ENCODE measurements at regions not wholly inside any gene's neighbourhood (a gene's known extent, or its start where the extent isn't known, plus 50 kb on each side); places are given as distances from the start of the nearest gene placed in this dataset.

- Histone ChIP-seq H3K27me3 (no peaks in the 10 kb centered on the region), H3K36me3 (no peaks in the 10 kb centered on the region), H3K4me1 (no peaks in the 10 kb centered on the region), H3K27ac (no peak overlapping the region), H3K9me3 (no peaks in the 10 kb centered on the region), H3K4me3 (no peak overlapping the region)
- no peak for DNase-seq (ENCODE audit: low spot score in 2 of 2)
- 71% methylated on average over 4 of the region's 4 CpGs for WGBS
- TF ChIP-seq POLR2A (IDR thresholded peaks at IDR 0.05), result no peak
These were observed 181.1 kb upstream of the STXBP6 start for GRCh38 chr14:25231004-25231403.

- no peak for DNase-seq (ENCODE audit: low spot score in 2 of 2)
- Histone ChIP-seq H3K27ac (no peak overlapping the region), H3K9me3 (no peaks in the 10 kb centered on the region), H3K4me3 (no peak overlapping the region), H3K36me3 (no peaks in the 10 kb centered on the region), H3K4me1 (no peaks in the 10 kb centered on the region), H3K27me3 (no peaks in the 10 kb centered on the region)
- WGBS, result 52% methylated on average over 3 of the region's 3 CpGs
- TF ChIP-seq CTCF (IDR thresholded peaks at IDR 0.05) (no peak), POLR2AphosphoS5 (IDR thresholded peaks at IDR 0.05) (no peak), POLR2A (IDR thresholded peaks at IDR 0.05) (no peak), EP300 (IDR thresholded peaks at IDR 0.05) (no peak)
These were observed 176.3 kb upstream of the STXBP6 start for GRCh38 chr14:25226214-25226613.

- Histone ChIP-seq H3K27me3 (no peaks in the 10 kb centered on the region), H3K9me3 (no peaks in the 10 kb centered on the region), H3K4me1 (no peaks in the 10 kb centered on the region), H3K36me3 (no peaks in the 10 kb centered on the region), H3K4me3 (no peak overlapping the region), H3K27ac (no peak overlapping the region)
- DNase-seq (ENCODE audit: low spot score in 2 of 2), result no peak
- TF ChIP-seq CTCF (IDR thresholded peaks at IDR 0.05), result no peak
- no peak for TF ChIP-seq EP300 (IDR thresholded peaks at IDR 0.05)
These were observed 172.3 kb upstream of the STXBP6 start for GRCh38 chr14:25222256-25222655.

GRCh38 chr14:25220514-25220913, 170.6 kb upstream of the STXBP6 start:
- no peaks in the 10 kb centered on the region for H3K4me1 ChIP-seq
- no peaks in the 10 kb centered on the region for H3K9me3 ChIP-seq
- no peak overlapping the region for H3K27ac ChIP-seq
- H3K27me3 ChIP-seq, result no peaks in the 10 kb centered on the region
- no peak for DNase-seq (ENCODE audit: low spot score in 2 of 2)
- no peak overlapping the region for H3K4me3 ChIP-seq
- H3K36me3 ChIP-seq, result no peaks in the 10 kb centered on the region
- TF ChIP-seq EP300 (IDR thresholded peaks at IDR 0.05) (no peak), POLR2AphosphoS5 (IDR thresholded peaks at IDR 0.05) (no peak), CTCF (IDR thresholded peaks at IDR 0.05) (no peak), POLR2A (IDR thresholded peaks at IDR 0.05) (no peak)

GRCh38 chr14:25215607-25216006, 165.7 kb upstream of the STXBP6 start:
- Histone ChIP-seq H3K27me3 (no peaks in the 10 kb centered on the region), H3K36me3 (no peaks in the 10 kb centered on the region)
- no peak for TF ChIP-seq POLR2AphosphoS5 (IDR thresholded peaks at IDR 0.05)
- TF ChIP-seq POLR2A (IDR thresholded peaks at IDR 0.05), result no peak
- no peak for TF ChIP-seq CTCF (IDR thresholded peaks at IDR 0.05)
- no peak for TF ChIP-seq EP300 (IDR thresholded peaks at IDR 0.05)

GRCh38 chr14:25197885-25198284, 147.9 kb upstream of the STXBP6 start:
- Histone ChIP-seq H3K36me3 (no peaks in the 10 kb centered on the region), H3K4me3 (no peak overlapping the region), H3K4me1 (no peaks in the 10 kb centered on the region), H3K27me3 (no peaks in the 10 kb centered on the region), H3K9me3 (peaks cover 5% of the 10 kb centered on the region), H3K27ac (no peak overlapping the region)
- TF ChIP-seq EP300 (IDR thresholded peaks at IDR 0.05) (no peak), POLR2AphosphoS5 (IDR thresholded peaks at IDR 0.05) (no peak), CTCF (IDR thresholded peaks at IDR 0.05) (no peak), POLR2A (IDR thresholded peaks at IDR 0.05) (no peak)
- DNase-seq (ENCODE audit: low spot score in 2 of 2), result no peak

More at GRCh38 chr14:25215607-25216006, 165.7 kb upstream of the STXBP6 start:
- DNase-seq (ENCODE audit: low spot score in 2 of 2), result no peak
- Histone ChIP-seq H3K27ac (no peak overlapping the region), H3K4me3 (no peak overlapping the region), H3K4me1 (no peaks in the 10 kb centered on the region), H3K9me3 (no peaks in the 10 kb centered on the region)

All from suprapubic skin (tissue), 4 donors.